IMR-90 (cell line): ENCODE measurements at regions not wholly inside any gene's neighbourhood (a gene's known extent, or its start where the extent isn't known, plus 50 kb on each side); places are given as distances from the start of the nearest gene placed in this dataset.

Experiments
- ATAC-seq: fragments of 200-7000 bp; cut with Tn5 transposase; 2 replicates; pipeline ENCODE4 v1.9.1; 2020; ENCODE audit warnings: low read depth, mild to moderate bottlenecking, moderate library complexity
- BruUV-seq: library from RNA; stranded (reverse); fragments of 400-500 nt; replicated peaks from 2 replicates; lab custom pipeline; 2021; lab: Mats Ljungman, UMichigan
- CTCF ChIA-PET: fragments of 300-600 bp; formaldehyde crosslinking; extraction: SDS; loops from one replicate; lab custom pipeline; 2021; ENCODE audit warnings: antibody characterized with exemption; lab: Yijun Ruan, JAX
- POLR2A ChIA-PET: fragments of 300-600 bp; sonication (Branson Sonifier 250); formaldehyde crosslinking; loops from one replicate; lab custom pipeline; 2022; ENCODE audit warnings: antibody characterized with exemption; ENCODE audit not compliant: unreplicated experiment; lab: Charles Lee
- DNase-seq: peaks from one replicate; pipeline ENCODE4 v3.0.0; 2013
- H2AFZ ChIP-seq: replicated peaks from 2 replicates; pipeline ENCODE3; 2013; ENCODE audit warnings: low read length, mild to moderate bottlenecking; ENCODE audit not compliant: poor library complexity
- H2AK5ac ChIP-seq: 2 replicates; pipeline ENCODE4 v1.6.1; 2013; ENCODE audit warnings: low read depth, low read length, inconsistent platforms
- H2AK9ac ChIP-seq: replicated peaks from 2 replicates; pipeline ENCODE3; 2013; ENCODE audit warnings: mild to moderate bottlenecking, low read depth, low read length, moderate library complexity; ENCODE audit not compliant: poor library complexity
- H2BK120ac ChIP-seq: 2 replicates; pipeline ENCODE4 v1.6.1; 2013; ENCODE audit warnings: low read depth, low read length, inconsistent platforms
- H2BK15ac ChIP-seq: 3 replicates; pipeline ENCODE4 v1.6.1; 2013; ENCODE audit warnings: low read depth, low read length, inconsistent platforms
- H2BK20ac ChIP-seq: 2 replicates; pipeline ENCODE4 v1.6.1; 2013; ENCODE audit warnings: low read depth, mild to moderate bottlenecking, inconsistent platforms, low read length, moderate library complexity
- H2BK5ac ChIP-seq: 2 replicates; pipeline ENCODE4 v1.6.1; 2013; ENCODE audit warnings: mild to moderate bottlenecking, low read depth, low read length, inconsistent platforms; ENCODE audit not compliant: poor library complexity, severe bottlenecking
- H3K14ac ChIP-seq: replicated peaks from 2 replicates; pipeline ENCODE4 v1.6.1; 2013; ENCODE audit warnings: low read depth, low read length, inconsistent platforms
- H3K18ac ChIP-seq: 2 replicates; pipeline ENCODE4 v1.6.1; 2013; ENCODE audit warnings: low read depth, low read length, control low read depth
- H3K23ac ChIP-seq: 2 replicates; pipeline ENCODE4 v1.6.1; 2013; ENCODE audit warnings: low read depth, low read length, inconsistent platforms
- H3K27ac ChIP-seq: 2 replicates; pipeline ENCODE4 v1.5.1; 2013; ENCODE audit warnings: mild to moderate bottlenecking, control low read depth, low read length; ENCODE audit not compliant: insufficient read depth
- H3K27me3 ChIP-seq: 2 replicates; pipeline ENCODE4 v1.6.1; 2013; ENCODE audit warnings: low read length; ENCODE audit not compliant: control insufficient read depth, insufficient read depth
- H3K36me3 ChIP-seq: 2 replicates; pipeline ENCODE4 v1.6.1; 2013; ENCODE audit warnings: low read length, mixed read lengths; ENCODE audit not compliant: control insufficient read depth, insufficient read depth
- H3K4ac ChIP-seq: 2 replicates; pipeline ENCODE4 v1.6.1; 2013; ENCODE audit warnings: low read depth, low read length, inconsistent platforms
- H3K4me1 ChIP-seq: 2 replicates; pipeline ENCODE4 v1.6.1; 2013; ENCODE audit warnings: low read length, mixed read lengths; ENCODE audit not compliant: control insufficient read depth, insufficient read depth
- H3K4me2 ChIP-seq: 2 replicates; pipeline ENCODE4 v1.6.1; 2013; ENCODE audit warnings: low read depth, mild to moderate bottlenecking, control low read depth, low read length, moderate library complexity
- H3K4me3 ChIP-seq: 2 replicates; pipeline ENCODE4 v1.5.1; 2013; ENCODE audit warnings: low read depth, mild to moderate bottlenecking, control low read depth, low read length, moderate library complexity; ENCODE audit not compliant: insufficient read depth
- H3K56ac ChIP-seq: 2 replicates; pipeline ENCODE4 v1.6.1; 2013; ENCODE audit warnings: low read length, inconsistent platforms; ENCODE audit not compliant: insufficient read depth; ENCODE audit errors: extremely low read depth
- H3K79me1 ChIP-seq, 2 experiments: 2 replicates each; pipeline ENCODE4 v1.6.1; 2013; ENCODE audit warnings: low read length in 2 of 2, inconsistent platforms in 1 of 2, low read depth in 1 of 2
- H3K9ac ChIP-seq: 2 replicates; pipeline ENCODE4 v1.6.1; 2013; ENCODE audit warnings: low read depth, low read length, control low read depth
- H3K9me1 ChIP-seq: 2 replicates; pipeline ENCODE4 v1.6.1; 2013; ENCODE audit warnings: low read length, inconsistent platforms; ENCODE audit not compliant: insufficient read depth
- H3K9me3 ChIP-seq: 2 replicates; pipeline ENCODE4 v1.6.1; 2013; ENCODE audit warnings: low read length; ENCODE audit not compliant: control insufficient read depth, insufficient read depth
- H4K20me1 ChIP-seq: 2 replicates; pipeline ENCODE4 v1.6.1; 2013; ENCODE audit warnings: low read length, inconsistent platforms; ENCODE audit not compliant: insufficient read depth
- H4K5ac ChIP-seq: 2 replicates; pipeline ENCODE4 v1.6.1; 2013; ENCODE audit warnings: mild to moderate bottlenecking, low read depth, low read length, control low read depth
- H4K8ac ChIP-seq, 2 experiments: 2 replicates each; pipeline ENCODE4 v1.6.1; 2013; ENCODE audit warnings: low read depth in 2 of 2, low read length in 2 of 2, control low read depth in 1 of 2, inconsistent platforms in 1 of 2
- H4K91ac ChIP-seq: 2 replicates; pipeline ENCODE4 v1.6.1; 2013; ENCODE audit warnings: low read depth, low read length, inconsistent platforms; ENCODE audit not compliant: insufficient read depth
- CHD1 ChIP-seq: IDR thresholded peaks from 2 replicates; pipeline ENCODE4 v1.6.1; 2012; ENCODE audit warnings: low read depth, low read length, improper control_type of control experiment
- FOS ChIP-seq: fragments of 150-350 bp; IDR thresholded peaks from 2 replicates; pipeline ENCODE4 v1.6.1; 2016; ENCODE audit warnings: low read depth, low read length
- MAZ ChIP-seq: IDR thresholded peaks from 2 replicates; pipeline ENCODE4 v1.6.1; 2012; ENCODE audit warnings: low read depth, mild to moderate bottlenecking, low read length, improper control_type of control experiment, moderate library complexity, borderline replicate concordance
- MXI1 ChIP-seq: IDR thresholded peaks from 2 replicates; pipeline ENCODE4 v1.6.1; 2012; ENCODE audit warnings: low read depth, mild to moderate bottlenecking, low read length, moderate library complexity, borderline replicate concordance
- RCOR1 ChIP-seq: IDR thresholded peaks from 2 replicates; pipeline ENCODE4 v1.6.1; 2012; ENCODE audit warnings: mild to moderate bottlenecking, low read length, improper control_type of control experiment; ENCODE audit not compliant: insufficient replicate concordance
- RFX5 ChIP-seq: IDR thresholded peaks from 2 replicates; pipeline ENCODE4 v1.8.0; 2012; ENCODE audit warnings: low read depth, mild to moderate bottlenecking, low read length, moderate library complexity
- USF2 ChIP-seq: fragments of 150-350 bp; IDR thresholded peaks from 2 replicates; pipeline ENCODE4 v1.6.1; 2017; ENCODE audit warnings: mild to moderate bottlenecking, antibody characterized with exemption, low read length, low read depth
- WGBS, 2 experiments: methylation state at CpG; one replicate each; pipeline versions ENCODE4 v1.1.5 to v1.1.7; 2013; ENCODE audit warnings: missing lambda C conversion rate in 2 of 2; ENCODE audit not compliant: insufficient read length in 1 of 2; ENCODE audit errors: extremely low coverage in 2 of 2; 5-methylcytosine and 5-hydroxymethylcytosine counted together
- dilution Hi-C: fragments of 300-500 bp; cut with HindIII; formaldehyde crosslinking; loops from one replicate; pipeline ENCODE4 v1.14.3; 2018; ENCODE audit warnings: low sequenced_read_pairs; ENCODE audit not compliant: unreplicated experiment
- in situ Hi-C: fragments of 300-500 bp; cut with MboI; formaldehyde crosslinking; loops from 3 replicates; pipeline ENCODE4 v1.14.3; 2019; ENCODE audit warnings: low sequenced_read_pairs, inconsistent platforms, mixed read lengths
- intact Hi-C: fragments of 100-400 bp; cut with micrococcal nuclease; formaldehyde crosslinking; loops from 2 replicates; pipeline ENCODE4 v1.10.0; 2022

- DNase-seq (no peak), ATAC-seq (no peak)
- Histone ChIP-seq H4K8ac (no peak overlapping the region), H3K4ac (no peak overlapping the region), H3K9me3 (peaks cover 1% of the 10 kb centered on the region; the same call in 1 of the 2 replicates), H3K4me2 (no peak overlapping the region), H2AFZ (no peak overlapping the region), H3K4me1 (no peaks in the 10 kb centered on the region), H2AK9ac (no peak overlapping the region), H3K9me1 (no peaks in the 10 kb centered on the region), H3K79me1 (no peaks in the 10 kb centered on the region), H2AK5ac (no peak overlapping the region), H4K91ac (no peak overlapping the region), H3K4me3 (no peak overlapping the region), H3K36me3 (no peaks in the 10 kb centered on the region), H2BK5ac (no peak overlapping the region), H4K20me1 (no peaks in the 10 kb centered on the region), H3K18ac (no peak overlapping the region), H3K27me3 (no peaks in the 10 kb centered on the region), H3K14ac (no peak overlapping the region), H2BK20ac (no peak overlapping the region), H3K56ac (no peak overlapping the region), H3K27ac (no peak overlapping the region), H2BK15ac (no peak overlapping the region), H3K9ac (no peak overlapping the region), H2BK120ac (no peak overlapping the region), H4K5ac (no peak overlapping the region), H3K23ac (no peak overlapping the region)
- ChIA-PET POLR2A (no interaction called here), CTCF (no interaction called here)
- in situ Hi-C loops: no loop called here
- TF ChIP-seq USF2 (no peak), MAZ (no peak), RFX5 (no peak), FOS (no peak), MXI1 (no peak), CHD1 (no peak), RCOR1 (no peak)
- WGBS, 2 experiments: no CpG with 5 or more reads among the region's 1 CpG
- BruUV-seq: no TSS peak
- dilution Hi-C loops: no loop called here
- intact Hi-C loops: no loop called here
These were observed 184.2 kb upstream of the NXPH2 start for GRCh38 chr2:138964418-138964817.
